Nephron progenitor cell (in vitro differentiated cells): ENCODE measurements at regions not wholly inside any gene's neighbourhood (a gene's known extent, or its start where the extent isn't known, plus 50 kb on each side); places are given as distances from the start of the nearest gene placed in this dataset.

Experiments used
- DNase-seq: peaks from one replicate; pipeline ENCODE4 v3.0.0; 2021
- H3K27ac Mint-ChIP-seq: 2 replicates; pipeline ENCODE4 v1.8.0; 2021; ENCODE audit warnings: mild to moderate bottlenecking, moderate library complexity, mixed read lengths
- H3K27me3 Mint-ChIP-seq: 2 replicates; pipeline ENCODE4 v1.8.0; 2021; ENCODE audit warnings: mild to moderate bottlenecking, low read depth, mixed read lengths; ENCODE audit not compliant: poor library complexity
- H3K36me3 Mint-ChIP-seq: 2 replicates; pipeline ENCODE4 v1.8.0; 2021; ENCODE audit warnings: low read depth, mixed read lengths
- H3K4me1 Mint-ChIP-seq: 2 replicates; pipeline ENCODE4 v1.8.0; 2021; ENCODE audit warnings: mixed read lengths
- H3K4me3 Mint-ChIP-seq: 2 replicates; pipeline ENCODE4 v1.8.0; 2021; ENCODE audit warnings: mild to moderate bottlenecking, moderate library complexity, mixed read lengths
- H3K9me3 Mint-ChIP-seq: 2 replicates; pipeline ENCODE4 v1.8.0; 2021; ENCODE audit warnings: mild to moderate bottlenecking, moderate library complexity, mixed read lengths
- CTCF ChIP-seq: fragments of 200-600 bp; sonication (generic); IDR thresholded peaks from 2 replicates; pipeline ENCODE4 v1.5.0; 2021; ENCODE audit warnings: antibody characterized with exemption

GRCh38 chr7:35351466-35351865 is 97.6 kb upstream of the TBX20 start:
- DNase-seq = no peak
- no peaks in the 10 kb centered on the region for H3K36me3 Mint-ChIP-seq
- no peak overlapping the region for H3K4me3 Mint-ChIP-seq
- H3K27ac Mint-ChIP-seq = no peak overlapping the region
- peaks cover 34% of the 10 kb centered on the region for H3K4me1 Mint-ChIP-seq
- H3K27me3 Mint-ChIP-seq = peaks cover 3% of the 10 kb centered on the region
- H3K9me3 Mint-ChIP-seq = no peaks in the 10 kb centered on the region
- no peak for TF ChIP-seq CTCF

- H3K27me3 Mint-ChIP-seq = peaks cover 7% of the 10 kb centered on the region
- H3K27ac Mint-ChIP-seq = no peak overlapping the region
- TF ChIP-seq CTCF = no peak
- DNase-seq = no peak
- no peaks in the 10 kb centered on the region for H3K36me3 Mint-ChIP-seq
- no peak overlapping the region for H3K4me3 Mint-ChIP-seq
- H3K4me1 Mint-ChIP-seq = peaks cover 9% of the 10 kb centered on the region
- no peaks in the 10 kb centered on the region for H3K9me3 Mint-ChIP-seq
Measured at GRCh38 chr7:35348611-35349400, 94.9 kb upstream of the TBX20 start.

GRCh38 chr7:35342786-35343185 is 88.9 kb upstream of the TBX20 start:
- Mint-ChIP-seq H3K4me1 (no peaks in the 10 kb centered on the region), H3K9me3 (no peaks in the 10 kb centered on the region), H3K27ac (no peak overlapping the region), H3K36me3 (no peaks in the 10 kb centered on the region), H3K4me3 (no peak overlapping the region), H3K27me3 (peaks cover 4% of the 10 kb centered on the region)
- no peak for TF ChIP-seq CTCF
- no peak for DNase-seq

- H3K36me3 Mint-ChIP-seq = no peaks in the 10 kb centered on the region
- TF ChIP-seq CTCF = no peak
- H3K27me3 Mint-ChIP-seq = no peaks in the 10 kb centered on the region
- DNase-seq = no peak
- no peak overlapping the region for H3K27ac Mint-ChIP-seq
- H3K4me3 Mint-ChIP-seq = no peak overlapping the region
- no peaks in the 10 kb centered on the region for H3K9me3 Mint-ChIP-seq
- H3K4me1 Mint-ChIP-seq = peaks cover 8% of the 10 kb centered on the region
Measured at GRCh38 chr7:35339811-35340210, 85.9 kb upstream of the TBX20 start.

- Mint-ChIP-seq H3K27me3 (no peaks in the 10 kb centered on the region), H3K4me3 (no peak overlapping the region), H3K27ac (no peak overlapping the region), H3K9me3 (no peaks in the 10 kb centered on the region), H3K36me3 (no peaks in the 10 kb centered on the region), H3K4me1 (peaks cover 33% of the 10 kb centered on the region)
- no peak for DNase-seq
- no peak for TF ChIP-seq CTCF
Measured at GRCh38 chr7:35336444-35336843, 82.5 kb upstream of the TBX20 start.

GRCh38 chr7:35334506-35334905 is 80.6 kb upstream of the TBX20 start:
- H3K27ac Mint-ChIP-seq = no peak overlapping the region
- no peaks in the 10 kb centered on the region for H3K9me3 Mint-ChIP-seq
- H3K4me3 Mint-ChIP-seq = no peak overlapping the region
- H3K36me3 Mint-ChIP-seq = no peaks in the 10 kb centered on the region
- DNase-seq = no peak
- no peak for TF ChIP-seq CTCF
- H3K4me1 Mint-ChIP-seq = peaks cover 35% of the 10 kb centered on the region
- H3K27me3 Mint-ChIP-seq = no peaks in the 10 kb centered on the region
